ENCODE measurements at regions not wholly inside any gene's neighbourhood (a gene's known extent, or its start where the extent isn't known, plus 50 kb on each side); places are given as distances from the start of the nearest gene placed in this dataset.

DNA sequence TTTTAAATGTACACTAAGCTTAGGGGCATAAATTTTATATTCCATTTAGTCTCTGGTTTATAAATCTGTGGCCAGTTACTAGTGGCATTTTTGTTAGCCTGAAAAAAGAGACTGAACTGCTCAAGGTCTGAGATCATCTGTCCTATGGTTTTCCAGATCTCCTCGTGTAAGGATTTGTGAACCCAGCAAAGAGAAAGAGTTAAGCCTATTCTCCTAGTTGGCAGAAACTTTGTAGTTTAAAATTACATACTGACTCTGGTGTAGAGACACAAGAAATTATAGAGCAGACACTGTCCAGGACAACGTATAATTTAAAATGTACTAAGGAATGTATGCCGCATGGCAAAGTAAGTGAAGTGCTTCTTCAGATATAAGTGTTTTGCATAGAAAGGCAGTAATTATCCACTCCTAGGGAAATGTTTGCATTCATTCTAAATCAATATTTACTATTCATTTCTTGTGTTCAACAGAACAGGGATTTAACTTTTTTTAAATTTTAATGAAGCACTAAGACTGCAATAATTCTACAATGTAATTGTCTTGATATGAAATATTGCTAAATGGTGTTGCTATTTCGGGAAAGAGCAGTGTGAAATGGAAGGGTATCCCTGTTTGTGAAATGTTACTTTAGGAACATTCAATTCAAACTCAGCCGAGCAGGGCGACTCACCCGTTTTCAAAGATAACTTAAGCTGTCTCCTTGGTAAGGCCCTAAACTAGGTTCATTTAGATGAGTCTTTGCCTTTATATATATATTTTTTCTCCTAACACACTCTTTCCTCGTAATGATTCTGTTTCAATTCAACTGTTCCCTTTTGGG is 508.4 kb upstream of the ZEB2 start:
- BruUV-seq (replicated peaks) = no TSS peak
- Histone ChIP-seq H3K4me1 (ENCODE audit: insufficient read depth, low read length, poor library complexity, severe bottlenecking) (peaks cover 15% of the 10 kb centered on the region), H3K36me3 (ENCODE audit: insufficient read depth, low read length, poor library complexity, severe bottlenecking) (no peaks in the 10 kb centered on the region), H3K4me3 (ENCODE audit: low read depth, low read length, poor library complexity, severe bottlenecking) (no peak overlapping the region), H3K9me3 (ENCODE audit: low read depth, low read length, poor library complexity, severe bottlenecking) (no peaks in the 10 kb centered on the region), H3K27me3 (replicated peaks; ENCODE audit: insufficient read depth, low read depth, low read length, poor library complexity) (no peaks in the 10 kb centered on the region), H3K27ac (ENCODE audit: low read depth, low read length, poor library complexity, severe bottlenecking) (no peak overlapping the region)
- ChIA-PET POLR2A (ENCODE audit: low non-redundant PET) (no interaction called here), CTCF (no interaction called here)
- intact Hi-C loops (cut with micrococcal nuclease; ENCODE audit: unreplicated experiment) = no loop called here
- no peak for DNase-seq (ENCODE audit: low spot score)
- no peak for TF ChIP-seq EZH2 (IDR thresholded peaks at IDR 0.05; ENCODE audit: borderline replicate concordance, low read depth, low read length, poor library complexity, severe bottlenecking)
- TF ChIP-seq, protein P1, sequence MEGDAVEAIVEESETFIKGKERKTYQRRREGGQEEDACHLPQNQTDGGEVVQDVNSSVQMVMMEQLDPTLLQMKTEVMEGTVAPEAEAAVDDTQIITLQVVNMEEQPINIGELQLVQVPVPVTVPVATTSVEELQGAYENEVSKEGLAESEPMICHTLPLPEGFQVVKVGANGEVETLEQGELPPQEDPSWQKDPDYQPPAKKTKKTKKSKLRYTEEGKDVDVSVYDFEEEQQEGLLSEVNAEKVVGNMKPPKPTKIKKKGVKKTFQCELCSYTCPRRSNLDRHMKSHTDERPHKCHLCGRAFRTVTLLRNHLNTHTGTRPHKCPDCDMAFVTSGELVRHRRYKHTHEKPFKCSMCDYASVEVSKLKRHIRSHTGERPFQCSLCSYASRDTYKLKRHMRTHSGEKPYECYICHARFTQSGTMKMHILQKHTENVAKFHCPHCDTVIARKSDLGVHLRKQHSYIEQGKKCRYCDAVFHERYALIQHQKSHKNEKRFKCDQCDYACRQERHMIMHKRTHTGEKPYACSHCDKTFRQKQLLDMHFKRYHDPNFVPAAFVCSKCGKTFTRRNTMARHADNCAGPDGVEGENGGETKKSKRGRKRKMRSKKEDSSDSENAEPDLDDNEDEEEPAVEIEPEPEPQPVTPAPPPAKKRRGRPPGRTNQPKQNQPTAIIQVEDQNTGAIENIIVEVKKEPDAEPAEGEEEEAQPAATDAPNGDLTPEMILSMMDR (conservative IDR thresholded peaks at IDR 0.05; ENCODE audit: low read depth, low read length) = no peak

DNA sequence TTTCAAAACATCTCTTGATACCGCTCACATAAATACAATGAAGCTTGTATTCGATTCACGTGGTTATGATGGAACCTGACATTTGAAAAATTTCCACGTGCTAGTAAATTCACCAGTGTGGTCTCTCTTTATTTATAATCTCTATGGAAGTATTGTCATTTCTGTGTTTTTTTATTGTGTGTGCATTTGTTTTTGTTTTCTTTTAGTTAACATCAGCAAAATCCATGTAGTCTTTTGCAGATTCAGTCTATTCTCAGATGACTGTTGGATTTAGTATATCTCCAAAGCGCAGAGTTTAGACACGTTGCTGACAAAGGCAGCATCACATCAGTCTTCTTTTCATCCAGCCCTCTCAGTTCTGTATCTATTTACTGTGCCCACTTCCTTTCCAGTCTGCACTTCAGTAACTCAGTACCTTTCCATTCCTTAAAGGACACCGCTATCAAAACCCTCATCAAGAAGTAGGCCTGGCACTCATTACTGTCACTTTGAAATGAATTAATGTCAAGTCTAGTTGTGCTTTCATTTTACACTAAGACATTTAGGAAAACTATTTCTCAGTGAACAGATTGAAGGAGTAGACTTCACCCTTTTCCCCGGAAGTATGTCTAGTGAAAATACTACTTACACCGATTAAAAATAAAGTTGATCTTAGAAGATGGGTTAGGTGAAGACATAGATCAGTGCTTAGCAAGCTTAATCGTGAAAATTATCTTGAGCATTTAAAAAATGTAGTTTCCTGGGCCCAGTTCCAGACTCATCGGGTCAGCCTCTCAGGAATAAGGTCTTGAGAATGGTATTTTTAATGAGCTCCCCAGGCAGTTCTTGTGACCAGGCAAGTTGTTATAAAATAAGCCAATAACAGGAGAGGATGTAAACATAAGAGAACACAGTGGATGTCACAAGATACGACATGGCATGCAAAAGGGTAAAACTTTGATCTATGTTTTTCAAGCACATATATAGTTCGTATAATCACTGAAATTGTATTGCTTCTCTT is 506.8 kb upstream of the ZEB2 start:
- peaks cover 15% of the 10 kb centered on the region for H3K4me1 ChIP-seq (ENCODE audit: insufficient read depth, low read length, poor library complexity, severe bottlenecking)
- DNase-seq (ENCODE audit: low spot score) = no peak
- CTCF ChIA-PET = no interaction called here
- no peaks in the 10 kb centered on the region for H3K27me3 ChIP-seq (replicated peaks; ENCODE audit: insufficient read depth, low read depth, low read length, poor library complexity)
- H3K9me3 ChIP-seq (ENCODE audit: low read depth, low read length, poor library complexity, severe bottlenecking) = no peaks in the 10 kb centered on the region
- H3K27ac ChIP-seq (ENCODE audit: low read depth, low read length, poor library complexity, severe bottlenecking) = no peak overlapping the region
- POLR2A ChIA-PET (ENCODE audit: low non-redundant PET) = no interaction called here
- H3K36me3 ChIP-seq (ENCODE audit: insufficient read depth, low read length, poor library complexity, severe bottlenecking) = no peaks in the 10 kb centered on the region
- BruUV-seq (replicated peaks) = no TSS peak
- intact Hi-C loops (cut with micrococcal nuclease; ENCODE audit: unreplicated experiment) = no loop called here
- H3K4me3 ChIP-seq (ENCODE audit: low read depth, low read length, poor library complexity, severe bottlenecking) = no peak overlapping the region
- TF ChIP-seq, protein P1 (conservative IDR thresholded peaks at IDR 0.05; ENCODE audit: low read depth, low read length) = no peak
- no peak for TF ChIP-seq EZH2 (IDR thresholded peaks at IDR 0.05; ENCODE audit: borderline replicate concordance, low read depth, low read length, poor library complexity, severe bottlenecking)

DNA sequence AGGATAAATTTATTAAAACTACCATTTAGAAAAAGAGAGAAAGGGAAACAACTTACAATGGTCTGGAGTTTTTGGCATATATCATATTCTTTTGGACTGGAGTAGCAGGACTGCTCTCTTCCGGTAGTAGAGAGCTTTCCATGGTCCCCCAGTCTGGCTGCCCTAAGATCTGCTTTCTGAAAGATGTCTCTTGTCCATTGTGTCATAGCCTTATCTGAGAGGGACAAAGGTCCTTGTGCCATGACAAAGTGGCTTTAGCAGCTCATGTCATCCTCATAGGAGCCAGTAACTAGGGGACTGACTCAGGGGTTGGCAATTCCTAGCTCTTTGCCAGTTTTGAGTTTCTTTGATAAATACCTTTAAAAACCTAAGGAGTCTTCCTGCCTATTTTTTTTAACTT is 505.5 kb upstream of the ZEB2 start:
- H3K27me3 ChIP-seq (replicated peaks; ENCODE audit: insufficient read depth, low read depth, low read length, poor library complexity) = no peaks in the 10 kb centered on the region
- CTCF ChIA-PET = no interaction called here
- no peaks in the 10 kb centered on the region for H3K9me3 ChIP-seq (ENCODE audit: low read depth, low read length, poor library complexity, severe bottlenecking)
- H3K4me3 ChIP-seq (ENCODE audit: low read depth, low read length, poor library complexity, severe bottlenecking) = no peak overlapping the region
- no peaks in the 10 kb centered on the region for H3K36me3 ChIP-seq (ENCODE audit: insufficient read depth, low read length, poor library complexity, severe bottlenecking)
- BruUV-seq (replicated peaks) = no TSS peak
- peaks cover 15% of the 10 kb centered on the region for H3K4me1 ChIP-seq (ENCODE audit: insufficient read depth, low read length, poor library complexity, severe bottlenecking)
- POLR2A ChIA-PET (ENCODE audit: low non-redundant PET) = no interaction called here
- intact Hi-C loops (cut with micrococcal nuclease; ENCODE audit: unreplicated experiment) = no loop called here
- DNase-seq (ENCODE audit: low spot score) = no peak
- H3K27ac ChIP-seq (ENCODE audit: low read depth, low read length, poor library complexity, severe bottlenecking) = no peak overlapping the region
- no peak for TF ChIP-seq EZH2 (IDR thresholded peaks at IDR 0.05; ENCODE audit: borderline replicate concordance, low read depth, low read length, poor library complexity, severe bottlenecking)
- TF ChIP-seq, protein P1 (conservative IDR thresholded peaks at IDR 0.05; ENCODE audit: low read depth, low read length) = no peak
